WTC11 (cell line): ENCODE measurements at regions not wholly inside any gene's neighbourhood (a gene's known extent, or its start where the extent isn't known, plus 50 kb on each side); places are given as distances from the start of the nearest gene placed in this dataset.

ENCODE experiments used
- ELF4 ChIP-seq: sonication (generic); formaldehyde crosslinking; IDR thresholded peaks from 2 replicates; pipeline ENCODE4 v1.8.1; 2022; ENCODE audit warnings: low read depth, mild to moderate bottlenecking, moderate library complexity, missing genetic modification reagents
- FOXP1 ChIP-seq: sonication (generic); formaldehyde crosslinking; IDR thresholded peaks from 2 replicates; pipeline ENCODE4 v1.8.0; 2022; ENCODE audit warnings: missing genetic modification reagents, mild to moderate bottlenecking, moderate library complexity, borderline replicate concordance
- TEAD4 ChIP-seq: sonication (generic); formaldehyde crosslinking; IDR thresholded peaks from 2 replicates; pipeline ENCODE4 v1.8.0; 2022; ENCODE audit warnings: mild to moderate bottlenecking, missing genetic modification reagents

DNA sequence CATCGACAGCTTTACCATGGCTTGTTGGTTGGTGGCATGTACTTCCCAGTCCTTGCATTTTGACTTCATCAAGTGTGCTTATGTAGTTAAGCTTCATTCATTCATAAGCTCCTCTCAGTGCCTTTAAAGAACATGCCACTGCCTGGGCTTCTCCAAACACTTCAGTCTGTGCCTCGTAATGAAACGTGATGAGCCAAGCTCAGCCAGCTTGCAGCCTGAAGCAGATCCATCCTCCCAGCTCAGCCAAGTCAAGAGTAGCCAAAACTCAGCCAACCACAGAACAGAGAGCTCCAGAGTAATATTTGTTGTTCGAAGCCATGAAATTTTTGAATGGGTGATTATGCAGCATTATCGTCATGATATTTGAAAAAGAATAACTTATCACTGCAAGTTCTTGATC, 989.7 kb downstream of the EFNB2 start:
- TF ChIP-seq ELF4 (CRISPR knock-in tag) (no peak), FOXP1 (no peak), TEAD4 (no peak)
